T-helper 1 cell treated with Interleukin-12 subunit alpha and Interleukin-12 subunit beta and Interleukin-4 antibody, amounts not matched to agents 30 ng/mL and 1 ng/mL, for 36 hours (primary cell): ENCODE measurements at regions not wholly inside any gene's neighbourhood (a gene's known extent, or its start where the extent isn't known, plus 50 kb on each side); places are given as distances from the start of the nearest gene placed in this dataset.

Source experiments
- intact Hi-C: fragments of 100-400 bp; cut with micrococcal nuclease; formaldehyde crosslinking; loops from one replicate; pipeline ENCODE4 v1.15.1; 2024

GRCh38 chr12:83843541-83843940 is 1069.1 kb downstream of the SLC6A15 start:
- intact Hi-C loops: no loop called here

- intact Hi-C loops: no loop called here
Observed at GRCh38 chr12:83841620-83842019, 1071.0 kb downstream of the SLC6A15 start.

GRCh38 chr12:83827860-83828259 is 1084.7 kb downstream of the SLC6A15 start:
- intact Hi-C loops: loop anchor here (10.0 kb wide), 2 partner anchors 677 to 1017 kb away; no protein-coding TSS in a partner anchor

GRCh38 chr12:83827193-83827592 is 1085.4 kb downstream of the SLC6A15 start:
- intact Hi-C loops: loop anchor here (10.0 kb wide), 2 partner anchors 678 to 1018 kb away; no protein-coding TSS in a partner anchor

- intact Hi-C loops: loop anchor here (10.0 kb wide), 2 partner anchors 679 to 1019 kb away; no protein-coding TSS in a partner anchor
Observed at GRCh38 chr12:83826112-83826511, 1086.5 kb downstream of the SLC6A15 start.

GRCh38 chr12:83823386-83824045 is 1089.1 kb downstream of the SLC6A15 start:
- intact Hi-C loops: loop anchor here (10.0 kb wide), 2 partner anchors 681 to 1021 kb away; no protein-coding TSS in a partner anchor

- intact Hi-C loops: loop anchor here (10.0 kb wide), 2 partner anchors 683 to 1023 kb away; no protein-coding TSS in a partner anchor
Observed at GRCh38 chr12:83821967-83822366, 1090.6 kb downstream of the SLC6A15 start.

GRCh38 chr12:83818881-83819280 is 1093.7 kb downstream of the SLC6A15 start:
- intact Hi-C loops: no loop called here

- intact Hi-C loops: no loop called here
Observed at GRCh38 chr12:83817730-83818129, 1094.9 kb downstream of the SLC6A15 start.

GRCh38 chr12:83808591-83808990 is 1104.0 kb downstream of the SLC6A15 start:
- intact Hi-C loops: no loop called here

- intact Hi-C loops: no loop called here
Observed at GRCh38 chr12:83807871-83808270, 1104.7 kb downstream of the SLC6A15 start.

GRCh38 chr12:83805873-83806272 is 1106.7 kb downstream of the SLC6A15 start:
- intact Hi-C loops: no loop called here

- intact Hi-C loops: no loop called here
Observed at GRCh38 chr12:83805156-83805772, 1107.3 kb downstream of the SLC6A15 start.

- intact Hi-C loops: no loop called here
Observed at GRCh38 chr12:83801972-83802371, 1110.6 kb downstream of the SLC6A15 start.

GRCh38 chr12:83800022-83800421 is 1112.6 kb downstream of the SLC6A15 start:
- intact Hi-C loops: no loop called here

GRCh38 chr12:83796531-83796930 is 1109.8 kb downstream of the TMTC2 start:
- intact Hi-C loops: no loop called here

- intact Hi-C loops: no loop called here
Observed at GRCh38 chr12:83793616-83794015, 1106.9 kb downstream of the TMTC2 start.

- intact Hi-C loops: no loop called here
Observed at GRCh38 chr12:83784298-83784890, 1097.7 kb downstream of the TMTC2 start.

GRCh38 chr12:83779526-83779925 is 1092.8 kb downstream of the TMTC2 start:
- intact Hi-C loops: no loop called here

- intact Hi-C loops: no loop called here
Observed at GRCh38 chr12:83769151-83769550, 1082.4 kb downstream of the TMTC2 start.

GRCh38 chr12:83767723-83768122 is 1081.0 kb downstream of the TMTC2 start:
- intact Hi-C loops: no loop called here

GRCh38 chr12:83763425-83763824 is 1076.7 kb downstream of the TMTC2 start:
- intact Hi-C loops: no loop called here
